ENCODE measurements at regions not wholly inside any gene's neighbourhood (a gene's known extent, or its start where the extent isn't known, plus 50 kb on each side); places are given as distances from the start of the nearest gene placed in this dataset.

- TF ChIP-seq, protein P1, sequence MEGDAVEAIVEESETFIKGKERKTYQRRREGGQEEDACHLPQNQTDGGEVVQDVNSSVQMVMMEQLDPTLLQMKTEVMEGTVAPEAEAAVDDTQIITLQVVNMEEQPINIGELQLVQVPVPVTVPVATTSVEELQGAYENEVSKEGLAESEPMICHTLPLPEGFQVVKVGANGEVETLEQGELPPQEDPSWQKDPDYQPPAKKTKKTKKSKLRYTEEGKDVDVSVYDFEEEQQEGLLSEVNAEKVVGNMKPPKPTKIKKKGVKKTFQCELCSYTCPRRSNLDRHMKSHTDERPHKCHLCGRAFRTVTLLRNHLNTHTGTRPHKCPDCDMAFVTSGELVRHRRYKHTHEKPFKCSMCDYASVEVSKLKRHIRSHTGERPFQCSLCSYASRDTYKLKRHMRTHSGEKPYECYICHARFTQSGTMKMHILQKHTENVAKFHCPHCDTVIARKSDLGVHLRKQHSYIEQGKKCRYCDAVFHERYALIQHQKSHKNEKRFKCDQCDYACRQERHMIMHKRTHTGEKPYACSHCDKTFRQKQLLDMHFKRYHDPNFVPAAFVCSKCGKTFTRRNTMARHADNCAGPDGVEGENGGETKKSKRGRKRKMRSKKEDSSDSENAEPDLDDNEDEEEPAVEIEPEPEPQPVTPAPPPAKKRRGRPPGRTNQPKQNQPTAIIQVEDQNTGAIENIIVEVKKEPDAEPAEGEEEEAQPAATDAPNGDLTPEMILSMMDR (conservative IDR thresholded peaks at IDR 0.05 in 1 of 2, IDR thresholded peaks at IDR 0.05 in 1 of 2; ENCODE audit: low read depth in 1 of 2, low read length in 2 of 2), result no peak
- TF ChIP-seq EZH2 (IDR thresholded peaks at IDR 0.05; ENCODE audit: low read length, missing control alignments), result no peak
These were observed 148.1 kb upstream of the EGLN3 start for GRCh38 chr14:34098985-34099349.
